ENCODE measurements at regions not wholly inside any gene's neighbourhood (a gene's known extent, or its start where the extent isn't known, plus 50 kb on each side); places are given as distances from the start of the nearest gene placed in this dataset.
A peak's percentile ranks its signal among the peaks of the same experiment; 100 is the strongest.

GRCh38 chr1:212181015-212181882 is 104.0 kb upstream of the PPP2R5A start:
- no peak for ATAC-seq (ENCODE audit: low read depth in 2 of 2)

DNA sequence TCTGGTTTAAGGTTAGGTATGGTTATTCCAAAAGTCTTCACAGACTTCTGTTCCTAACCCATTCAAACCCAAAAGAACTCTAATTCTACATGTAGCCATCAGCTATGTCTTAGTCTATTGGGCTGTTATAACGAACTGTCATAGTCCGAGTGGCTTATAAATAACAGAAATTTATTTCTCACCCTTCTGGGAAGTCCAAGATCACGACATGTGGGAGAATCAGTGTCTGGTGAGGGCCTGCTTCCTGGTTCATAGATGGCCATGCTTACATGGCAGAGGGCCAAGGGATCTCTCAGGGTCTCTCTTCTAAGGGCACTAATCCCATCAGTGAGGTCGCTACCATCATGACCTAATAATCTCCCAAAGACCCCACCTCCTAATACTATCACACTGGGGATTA is 103.0 kb upstream of the PPP2R5A start:
- H3K4me3 Mint-ChIP-seq: no peak overlapping the region
- H3K36me3 Mint-ChIP-seq: no peaks in the 10 kb centered on the region
- H3K4me1 Mint-ChIP-seq: peaks cover 4 to 20% (median 15%) of the 10 kb centered on the region in 4 donors
- Histone ChIP-seq H3K9me3 (ENCODE audit: control insufficient read depth in 2 of 2, low read length in 2 of 2) (no peaks in the 10 kb centered on the region), H3K4me1 (ENCODE audit: control insufficient read depth, insufficient read depth, low read length, poor library complexity, severe bottlenecking) (no peaks in the 10 kb centered on the region), H3K27ac (ENCODE audit: insufficient read depth, low read length, poor library complexity, severe bottlenecking) (no peak overlapping the region), H3K27me3 (ENCODE audit: control insufficient read depth, insufficient read depth, low read length) (no peaks in the 10 kb centered on the region), H3K36me3 (ENCODE audit: control insufficient read depth, insufficient read depth, low read length) (no peaks in the 10 kb centered on the region), H3K4me3 (ENCODE audit: low read depth, low read length) (no peak overlapping the region)
- DNase-seq (no peak), ATAC-seq (ENCODE audit: low read depth in 2 of 2) (no peak)
- H3K27ac Mint-ChIP-seq: no peak overlapping the region
- H3K9me3 Mint-ChIP-seq: peaks cover 0 to 1% (median 0%) of the 10 kb centered on the region in 7 donors
- peaks cover 6% of the 10 kb centered on the region for H3K27me3 Mint-ChIP-seq

More at GRCh38 chr1:212181015-212181882, 104.0 kb upstream of the PPP2R5A start:
- Mint-ChIP-seq H3K4me1 (peaks cover 3 to 11% (median 7%) of the 10 kb centered on the region in 4 donors), H3K27me3 (peaks cover 6% of the 10 kb centered on the region), H3K27ac (no peak overlapping the region), H3K9me3 (no peaks in the 10 kb centered on the region), H3K36me3 (no peaks in the 10 kb centered on the region), H3K4me3 (no peak overlapping the region)
- Histone ChIP-seq H3K9me3 (ENCODE audit: control insufficient read depth in 2 of 2, low read length in 2 of 2) (no peaks in the 10 kb centered on the region), H3K4me1 (ENCODE audit: control insufficient read depth, insufficient read depth, low read length, poor library complexity, severe bottlenecking) (no peaks in the 10 kb centered on the region), H3K27ac (ENCODE audit: insufficient read depth, low read length, poor library complexity, severe bottlenecking) (no peak overlapping the region), H3K4me3 (ENCODE audit: low read depth, low read length) (no peak overlapping the region), H3K36me3 (ENCODE audit: control insufficient read depth, insufficient read depth, low read length) (no peaks in the 10 kb centered on the region), H3K27me3 (ENCODE audit: control insufficient read depth, insufficient read depth, low read length) (no peaks in the 10 kb centered on the region)
- DNase-seq: no peak

- ATAC-seq (ENCODE audit: low read depth in 2 of 2): no peak
Measured at GRCh38 chr1:212182579-212182978, 102.6 kb upstream of the PPP2R5A start.

GRCh38 chr1:212186427-212187207 is 98.6 kb upstream of the PPP2R5A start:
- peak overlapping the region; percentile 89 to 93 (median 91) for H3K27ac Mint-ChIP-seq
- Histone ChIP-seq H3K27me3 (ENCODE audit: control insufficient read depth, insufficient read depth, low read length) (no peaks in the 10 kb centered on the region), H3K27ac (ENCODE audit: insufficient read depth, low read length, poor library complexity, severe bottlenecking) (peak overlapping the region; percentile 55), H3K4me3 (ENCODE audit: low read depth, low read length) (peak overlapping the region; percentile 68), H3K9me3 (ENCODE audit: control insufficient read depth in 2 of 2, low read length in 2 of 2) (no peaks in the 10 kb centered on the region), H3K36me3 (ENCODE audit: control insufficient read depth, insufficient read depth, low read length) (no peaks in the 10 kb centered on the region), H3K4me1 (ENCODE audit: control insufficient read depth, insufficient read depth, low read length, poor library complexity, severe bottlenecking) (peaks cover 4% of the 10 kb centered on the region)
- H3K4me3 Mint-ChIP-seq: peak overlapping the region; percentile 61 to 85 (median 81)
- peaks cover 11 to 34% (median 21%) of the 10 kb centered on the region in 4 donors for H3K4me1 Mint-ChIP-seq
- no peaks in the 10 kb centered on the region for H3K36me3 Mint-ChIP-seq
- H3K27me3 Mint-ChIP-seq: peaks cover 3% of the 10 kb centered on the region
- DNase-seq: peak in 2 of 3 donors; percentile 38 to 80
- peak; percentile 70 to 71 for ATAC-seq (ENCODE audit: low read depth in 2 of 2)
- H3K9me3 Mint-ChIP-seq: peaks cover 0 to 1% (median 0%) of the 10 kb centered on the region in 7 donors

More at GRCh38 chr1:212182579-212182978, 102.6 kb upstream of the PPP2R5A start:
- Mint-ChIP-seq H3K9me3 (peaks cover 0 to 1% (median 0%) of the 10 kb centered on the region in 7 donors), H3K36me3 (no peaks in the 10 kb centered on the region), H3K4me1 (peaks cover 5 to 24% (median 15%) of the 10 kb centered on the region in 4 donors), H3K27me3 (peaks cover 6% of the 10 kb centered on the region), H3K27ac (no peak overlapping the region), H3K4me3 (no peak overlapping the region)
- Histone ChIP-seq H3K27ac (ENCODE audit: insufficient read depth, low read length, poor library complexity, severe bottlenecking) (no peak overlapping the region), H3K4me1 (ENCODE audit: control insufficient read depth, insufficient read depth, low read length, poor library complexity, severe bottlenecking) (no peaks in the 10 kb centered on the region), H3K27me3 (ENCODE audit: control insufficient read depth, insufficient read depth, low read length) (no peaks in the 10 kb centered on the region), H3K9me3 (ENCODE audit: control insufficient read depth in 2 of 2, low read length in 2 of 2) (no peaks in the 10 kb centered on the region), H3K36me3 (ENCODE audit: control insufficient read depth, insufficient read depth, low read length) (no peaks in the 10 kb centered on the region), H3K4me3 (ENCODE audit: low read depth, low read length) (no peak overlapping the region)
- DNase-seq: no peak

GRCh38 chr1:212188599-212189351 is 96.4 kb upstream of the PPP2R5A start:
- ATAC-seq (ENCODE audit: low read depth in 2 of 2) (peak in 1 of 2 donors; percentile 25), DNase-seq (peak in 1 of 3 donors; percentile 33)
- Histone ChIP-seq H3K4me1 (ENCODE audit: control insufficient read depth, insufficient read depth, low read length, poor library complexity, severe bottlenecking) (peaks cover 4% of the 10 kb centered on the region), H3K27ac (ENCODE audit: insufficient read depth, low read length, poor library complexity, severe bottlenecking) (no peak overlapping the region), H3K9me3 (ENCODE audit: control insufficient read depth in 2 of 2, low read length in 2 of 2) (no peaks in the 10 kb centered on the region), H3K36me3 (ENCODE audit: control insufficient read depth, insufficient read depth, low read length) (no peaks in the 10 kb centered on the region), H3K27me3 (ENCODE audit: control insufficient read depth, insufficient read depth, low read length) (no peaks in the 10 kb centered on the region), H3K4me3 (ENCODE audit: low read depth, low read length) (no peak overlapping the region)
- H3K4me1 Mint-ChIP-seq: peaks cover 11 to 34% (median 19%) of the 10 kb centered on the region in 4 donors
- peaks cover 0 to 1% (median 0%) of the 10 kb centered on the region in 7 donors for H3K9me3 Mint-ChIP-seq
- H3K27ac Mint-ChIP-seq: peak overlapping the region in 2 of 3 donors; percentile 46 to 81
- no peaks in the 10 kb centered on the region for H3K36me3 Mint-ChIP-seq
- H3K4me3 Mint-ChIP-seq: peak overlapping the region in 1 of 4 donors; percentile 30
- H3K27me3 Mint-ChIP-seq: peaks cover 7% of the 10 kb centered on the region

DNA sequence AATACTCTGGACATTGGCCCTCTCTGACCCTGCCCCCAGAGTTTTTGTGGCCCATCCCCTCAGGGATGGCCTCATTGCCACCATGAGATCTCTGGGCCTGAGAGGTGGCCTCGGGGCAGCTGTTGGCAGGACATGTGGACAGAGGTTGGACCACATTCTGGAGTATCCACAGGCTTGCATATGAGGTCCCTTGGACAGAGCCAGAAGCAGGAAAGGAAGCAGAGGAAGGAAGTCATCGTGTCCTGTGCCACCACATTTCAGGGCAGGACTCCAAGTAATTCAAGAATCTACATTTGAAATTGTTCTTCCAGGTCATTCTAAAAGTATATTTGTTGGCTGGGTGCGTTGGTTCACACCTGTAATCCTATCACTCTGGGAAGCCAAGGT is 95.9 kb upstream of the PPP2R5A start:
- ATAC-seq (ENCODE audit: low read depth in 2 of 2) (no peak), DNase-seq (no peak)
- H3K9me3 Mint-ChIP-seq: peaks cover 0 to 1% (median 0%) of the 10 kb centered on the region in 7 donors
- peaks cover 11% of the 10 kb centered on the region for H3K27me3 Mint-ChIP-seq
- no peaks in the 10 kb centered on the region for H3K36me3 Mint-ChIP-seq
- H3K9me3 ChIP-seq (ENCODE audit: control insufficient read depth in 2 of 2, low read length in 2 of 2): no peaks in the 10 kb centered on the region
- H3K4me3 Mint-ChIP-seq: no peak overlapping the region
- peaks cover 11 to 34% (median 19%) of the 10 kb centered on the region in 4 donors for H3K4me1 Mint-ChIP-seq
- no peak overlapping the region for H3K27ac ChIP-seq (ENCODE audit: insufficient read depth, low read length, poor library complexity, severe bottlenecking)
- H3K27ac Mint-ChIP-seq: no peak overlapping the region
- no peaks in the 10 kb centered on the region for H3K36me3 ChIP-seq (ENCODE audit: control insufficient read depth, insufficient read depth, low read length)
- H3K4me1 ChIP-seq (ENCODE audit: control insufficient read depth, insufficient read depth, low read length, poor library complexity, severe bottlenecking): peaks cover 4% of the 10 kb centered on the region
- no peak overlapping the region for H3K4me3 ChIP-seq (ENCODE audit: low read depth, low read length)
- no peaks in the 10 kb centered on the region for H3K27me3 ChIP-seq (ENCODE audit: control insufficient read depth, insufficient read depth, low read length)

DNA sequence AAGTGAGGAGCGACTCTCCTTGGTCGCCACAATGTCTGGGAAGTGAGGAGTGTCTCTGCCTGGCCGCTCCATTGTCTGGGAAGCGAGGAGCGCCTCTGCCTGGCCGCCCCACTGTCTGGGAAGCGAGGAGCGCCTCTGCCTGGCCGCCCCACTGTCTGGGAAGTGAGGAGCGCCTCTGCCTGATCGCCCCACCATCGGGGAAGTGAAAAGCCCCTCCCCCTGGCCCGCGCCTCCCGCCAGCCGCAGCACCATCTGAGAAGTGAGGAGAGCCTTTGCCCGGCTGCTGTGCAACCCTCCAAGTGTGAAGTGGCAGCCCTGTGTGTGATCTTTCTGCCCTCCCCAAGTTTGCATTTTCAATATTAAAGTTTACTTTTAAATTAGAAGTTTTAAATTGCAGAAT is 95.0 kb upstream of the PPP2R5A start:
- Histone ChIP-seq H3K9me3 (ENCODE audit: control insufficient read depth in 2 of 2, low read length in 2 of 2) (peaks cover 0 to 1% of the 10 kb centered on the region in 2 experiments), H3K4me3 (ENCODE audit: low read depth, low read length) (no peak overlapping the region), H3K27ac (ENCODE audit: insufficient read depth, low read length, poor library complexity, severe bottlenecking) (no peak overlapping the region), H3K4me1 (ENCODE audit: control insufficient read depth, insufficient read depth, low read length, poor library complexity, severe bottlenecking) (peaks cover 4% of the 10 kb centered on the region), H3K27me3 (ENCODE audit: control insufficient read depth, insufficient read depth, low read length) (no peaks in the 10 kb centered on the region), H3K36me3 (ENCODE audit: control insufficient read depth, insufficient read depth, low read length) (no peaks in the 10 kb centered on the region)
- Mint-ChIP-seq H3K4me3 (no peak overlapping the region), H3K4me1 (peaks cover 11 to 31% (median 19%) of the 10 kb centered on the region in 4 donors), H3K9me3 (peaks cover 0 to 8% (median 1%) of the 10 kb centered on the region in 7 donors), H3K36me3 (no peaks in the 10 kb centered on the region), H3K27me3 (peaks cover 11% of the 10 kb centered on the region), H3K27ac (no peak overlapping the region)
- no peak for ATAC-seq (ENCODE audit: low read depth in 2 of 2)
- DNase-seq: no peak
